ENCODE measurements at regions not wholly inside any gene's neighbourhood (a gene's known extent, or its start where the extent isn't known, plus 50 kb on each side); places are given as distances from the start of the nearest gene placed in this dataset.
"Not testable (repeated sequence)": the region's sequence is repeated elsewhere in the genome, so short reads cannot be mapped to it uniquely, and the experiment has no call there.

DNA sequence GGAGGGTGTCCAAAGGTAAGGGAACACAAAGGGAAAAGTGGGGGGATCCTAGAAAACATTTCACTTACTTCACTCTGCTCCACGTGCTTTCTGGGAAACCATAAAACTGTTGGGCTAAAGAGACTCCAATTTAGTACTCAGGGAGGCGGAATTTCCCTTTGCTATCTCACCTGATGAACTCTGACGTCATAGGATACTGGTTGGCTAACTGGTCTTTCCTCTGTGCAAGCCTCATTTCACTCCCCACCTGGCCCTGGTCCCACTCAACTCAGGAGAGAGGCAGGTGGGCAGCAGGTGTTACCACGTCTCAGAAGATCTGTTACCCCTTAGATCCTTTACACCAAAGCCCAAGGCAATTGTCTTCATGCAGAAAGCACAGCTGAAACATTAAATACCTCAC, 51.8 kb upstream of the PMAIP1 start:
- WGBS, 2 donors = 58 to 70% methylated on average over 4 of the region's 4 CpGs
- H3K36me3 ChIP-seq = no peaks in the 10 kb centered on the region
- DNase-seq = no peak
- no peak overlapping the region for H3K4me3 ChIP-seq
- peaks cover 0 to 14% (median 5%) of the 10 kb centered on the region in 3 donors for H3K4me1 ChIP-seq
- intact Hi-C loops (cut with DNase I) = no loop called here
- H3K27me3 ChIP-seq = no peaks in the 10 kb centered on the region
- TF ChIP-seq, protein P1, sequence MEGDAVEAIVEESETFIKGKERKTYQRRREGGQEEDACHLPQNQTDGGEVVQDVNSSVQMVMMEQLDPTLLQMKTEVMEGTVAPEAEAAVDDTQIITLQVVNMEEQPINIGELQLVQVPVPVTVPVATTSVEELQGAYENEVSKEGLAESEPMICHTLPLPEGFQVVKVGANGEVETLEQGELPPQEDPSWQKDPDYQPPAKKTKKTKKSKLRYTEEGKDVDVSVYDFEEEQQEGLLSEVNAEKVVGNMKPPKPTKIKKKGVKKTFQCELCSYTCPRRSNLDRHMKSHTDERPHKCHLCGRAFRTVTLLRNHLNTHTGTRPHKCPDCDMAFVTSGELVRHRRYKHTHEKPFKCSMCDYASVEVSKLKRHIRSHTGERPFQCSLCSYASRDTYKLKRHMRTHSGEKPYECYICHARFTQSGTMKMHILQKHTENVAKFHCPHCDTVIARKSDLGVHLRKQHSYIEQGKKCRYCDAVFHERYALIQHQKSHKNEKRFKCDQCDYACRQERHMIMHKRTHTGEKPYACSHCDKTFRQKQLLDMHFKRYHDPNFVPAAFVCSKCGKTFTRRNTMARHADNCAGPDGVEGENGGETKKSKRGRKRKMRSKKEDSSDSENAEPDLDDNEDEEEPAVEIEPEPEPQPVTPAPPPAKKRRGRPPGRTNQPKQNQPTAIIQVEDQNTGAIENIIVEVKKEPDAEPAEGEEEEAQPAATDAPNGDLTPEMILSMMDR (IDR thresholded peaks at IDR 0.05) = no peak
- TF ChIP-seq POLR2A (IDR thresholded peaks at IDR 0.05) = no peak
- H3K27ac ChIP-seq = no peak overlapping the region
- H3K9me3 ChIP-seq = no peaks in the 10 kb centered on the region

GRCh38 chr18:59847491-59847846, 52.3 kb upstream of the PMAIP1 start:
- H3K36me3 ChIP-seq; H3K9me3 ChIP-seq; intact Hi-C loops (cut with DNase I); H3K4me3 ChIP-seq; H3K27ac ChIP-seq; DNase-seq; H3K27me3 ChIP-seq: not testable (repeated sequence)
- 43% methylated on average over 5 of the region's 5 CpGs for WGBS, 2 donors
- peaks cover 0 to 14% (median 5%) of the 10 kb centered on the region in 3 donors for H3K4me1 ChIP-seq

- Histone ChIP-seq H3K4me3 (no peak overlapping the region), H3K9me3 (no peaks in the 10 kb centered on the region), H3K4me1 (peaks cover 0 to 14% (median 5%) of the 10 kb centered on the region in 3 donors), H3K36me3 (no peaks in the 10 kb centered on the region), H3K27me3 (no peaks in the 10 kb centered on the region), H3K27ac (no peak overlapping the region)
- WGBS, 2 donors = 43 to 45% methylated on average over 9 of the region's 9 CpGs
- TF ChIP-seq, protein P1 (IDR thresholded peaks at IDR 0.05) = no peak
- TF ChIP-seq POLR2A (IDR thresholded peaks at IDR 0.05) = no peak
- no peak for DNase-seq
- intact Hi-C loops (cut with DNase I) = no loop called here
Observed at GRCh38 chr18:59846814-59847490, 52.8 kb upstream of the PMAIP1 start.

DNA sequence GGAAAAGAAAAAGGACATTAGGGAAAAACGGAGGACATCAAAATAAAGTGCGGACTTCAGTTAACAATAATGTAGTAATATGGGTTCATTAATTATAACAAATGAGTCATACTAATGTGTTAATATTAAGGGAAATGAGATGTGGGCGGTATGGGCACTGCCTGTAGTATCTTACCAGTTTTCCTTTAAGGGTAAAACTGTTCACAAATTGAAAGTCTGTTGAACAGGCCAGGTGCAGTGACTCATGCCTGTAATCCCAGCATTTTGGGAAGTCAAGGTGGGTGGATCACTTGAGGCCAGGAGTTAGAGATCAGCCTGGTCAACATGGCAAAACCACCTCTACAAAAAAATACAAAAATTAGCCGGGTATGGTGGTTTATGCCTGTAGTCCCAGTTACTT, 56.8 kb upstream of the PMAIP1 start:
- intact Hi-C loops (cut with DNase I) = loop anchor here (5.0 kb wide), 1 partner anchor 139 kb away; no protein-coding TSS in a partner anchor
- TF ChIP-seq, protein P1 (IDR thresholded peaks at IDR 0.05) = no peak
- TF ChIP-seq POLR2A (IDR thresholded peaks at IDR 0.05) = no peak
- WGBS, 2 donors = 37 to 38% methylated on average over 3 to 4 of the region's 4 CpGs
- Histone ChIP-seq H3K4me3 (no peak overlapping the region), H3K9me3 (no peaks in the 10 kb centered on the region), H3K4me1 (peaks cover 0 to 14% (median 5%) of the 10 kb centered on the region in 3 donors), H3K27me3 (no peaks in the 10 kb centered on the region), H3K36me3 (no peaks in the 10 kb centered on the region), H3K27ac (no peak overlapping the region)
- DNase-seq = no peak

GRCh38 chr18:59839931-59840685, 59.7 kb upstream of the PMAIP1 start:
- intact Hi-C loops (cut with DNase I) = loop anchor here (5.0 kb wide), 1 partner anchor 142 kb away; no protein-coding TSS in a partner anchor
- 56 to 65% methylated on average over 5 of the region's 5 CpGs for WGBS, 2 donors
- no peak overlapping the region for H3K4me3 ChIP-seq

More at GRCh38 chr18:59839931-59840685, 59.7 kb upstream of the PMAIP1 start:
- no peaks in the 10 kb centered on the region for H3K4me1 ChIP-seq
- H3K27ac ChIP-seq = no peak overlapping the region
- H3K36me3 ChIP-seq = no peaks in the 10 kb centered on the region
- no peaks in the 10 kb centered on the region for H3K9me3 ChIP-seq
- H3K27me3 ChIP-seq = peaks cover 0 to 13% (median 0%) of the 10 kb centered on the region in 4 donors
- no peak for TF ChIP-seq POLR2A (IDR thresholded peaks at IDR 0.05)
- TF ChIP-seq, protein P1 (IDR thresholded peaks at IDR 0.05) = peak in 1 of 6 experiments; percentile 17
- DNase-seq = no peak
